K562 (cell line): ENCODE measurements at regions not wholly inside any gene's neighbourhood (a gene's known extent, or its start where the extent isn't known, plus 50 kb on each side); places are given as distances from the start of the nearest gene placed in this dataset.

ENCODE experiments used
- ATAC-seq: fragments of 200-7000 bp; cut with Tn5 transposase; 3 replicates; pipeline ENCODE4 v1.9.1; 2020; ENCODE audit warnings: moderate library complexity
- BruUV-seq: library from RNA; stranded (reverse); fragments of 400-500 nt; replicated peaks from 2 replicates; lab custom pipeline; 2021; lab: Mats Ljungman, UMichigan
- CTCF ChIA-PET: fragments of 300-600 bp; formaldehyde crosslinking; extraction: SDS; loops from one replicate; lab custom pipeline; 2021; ENCODE audit warnings: low intra/inter-chr PET ratio; lab: Yijun Ruan, JAX
- POLR2A ChIA-PET: fragments of 300-600, 350-650 bp; sonication (Branson Sonifier 250); formaldehyde crosslinking; extraction: SDS; loops from one replicate; lab custom pipeline; 2021; ENCODE audit warnings: antibody characterized with exemption, inconsistent platforms; lab: Yijun Ruan, JAX
- DNase-seq, 4 experiments: peaks; one replicate each; pipeline versions ENCODE4 v3.0.0 to v3.0.0-alpha.2; 2011 to 2018; ENCODE audit warnings: low spot score in 3 of 4, mixed read lengths in 3 of 4; ENCODE audit errors: extremely low read depth in 1 of 4
- FAIRE-seq: peaks from 2 replicates; lab custom pipeline; 2011; peaks lifted over from hg19 to GRCh38; lab: Jason Lieb, UNC
- H2AFZ ChIP-seq: 2 replicates; pipeline ENCODE4 v1.6.0; 2011; ENCODE audit warnings: low read depth, low read length, control low read depth, inconsistent platforms
- H3K27ac ChIP-seq: fragments of 200-600 bp; 3 replicates; pipeline ENCODE4 v1.8.0; 2011; ENCODE audit warnings: low read depth, mild to moderate bottlenecking, control low read depth, inconsistent platforms, low read length, moderate library complexity, mixed read lengths; ENCODE audit errors: extremely low read depth
- H3K27me3 ChIP-seq, 2 experiments: fragments of 300-600 bp in 1 of 2; 2 replicates in 1 of 2; 3 replicates in 1 of 2; pipeline versions ENCODE4 v1.6.0 to v1.8.0; 2011; ENCODE audit warnings: inconsistent platforms in 2 of 2, low read length in 2 of 2, mild to moderate bottlenecking in 1 of 2, mixed read lengths in 1 of 2, moderate library complexity in 1 of 2; ENCODE audit not compliant: control insufficient read depth in 2 of 2, insufficient read depth in 2 of 2
- H3K36me3 ChIP-seq: fragments of 300-600 bp; 3 replicates; pipeline ENCODE4 v1.8.0; 2011; ENCODE audit warnings: mild to moderate bottlenecking, low read length, inconsistent platforms; ENCODE audit not compliant: control insufficient read depth, insufficient read depth
- H3K4me1 ChIP-seq, 2 experiments: fragments of 200-600 bp in 1 of 2; replicated peaks in 1 of 2; 2 replicates in 1 of 2; 3 replicates in 1 of 2; pipeline versions ENCODE4 v1.5.1 to v1.8.0; 2011; ENCODE audit warnings: inconsistent platforms in 2 of 2, low read length in 2 of 2, mild to moderate bottlenecking in 1 of 2, mixed read lengths in 1 of 2, moderate library complexity in 1 of 2; ENCODE audit not compliant: control insufficient read depth in 2 of 2, insufficient read depth in 2 of 2
- H3K4me2 ChIP-seq: 2 replicates; pipeline ENCODE4 v1.6.1; 2011; ENCODE audit warnings: low read length, control low read depth, inconsistent platforms, mixed read lengths; ENCODE audit not compliant: insufficient read depth
- H3K4me3 ChIP-seq: fragments of 200-600 bp; sonication (generic), shearing (Covaris generic); 2 replicates; pipeline ENCODE4 v1.5.1; 2016; ENCODE audit warnings: control low read depth, inconsistent platforms
- H3K79me2 ChIP-seq: fragments of 200-600 bp; 3 replicates; pipeline ENCODE4 v1.8.0; 2011; ENCODE audit warnings: low read length, inconsistent platforms; ENCODE audit not compliant: control insufficient read depth, insufficient read depth
- H3K9ac ChIP-seq, 2 experiments: 2 replicates each; pipeline versions ENCODE4 v1.6.0 to v1.6.1; 2011; ENCODE audit warnings: low read depth in 2 of 2, low read length in 2 of 2, control low read depth in 1 of 2, inconsistent platforms in 1 of 2, mild to moderate bottlenecking in 1 of 2, mixed read lengths in 1 of 2; ENCODE audit not compliant: insufficient read depth in 1 of 2
- H3K9me1 ChIP-seq: one replicate; pipeline ENCODE4 v1.6.0; 2011; ENCODE audit warnings: inconsistent platforms, mild to moderate bottlenecking, low read length, moderate library complexity; ENCODE audit not compliant: control insufficient read depth, insufficient read depth
- H3K9me3 ChIP-seq: replicated peaks from 2 replicates; pipeline ENCODE4 v1.5.1; 2011; ENCODE audit warnings: low read depth, low read length, inconsistent platforms; ENCODE audit not compliant: control insufficient read depth, insufficient read depth
- H4K20me1 ChIP-seq: replicated peaks from 2 replicates; pipeline ENCODE4 v1.6.1; 2011; ENCODE audit warnings: low read length, inconsistent platforms, mixed read lengths; ENCODE audit not compliant: control insufficient read depth, insufficient read depth
- DNMT1 ChIP-seq: fragments of 450-650 bp; IDR thresholded peaks from 2 replicates; pipeline ENCODE4 v1.6.1; 2016; ENCODE audit warnings: antibody characterized with exemption, mild to moderate bottlenecking
- HMGXB4 ChIP-seq: sonication (generic); formaldehyde crosslinking; IDR thresholded peaks from 2 replicates; pipeline ENCODE4 v1.8.1; 2023; ENCODE audit warnings: mild to moderate bottlenecking, missing genetic modification reagents
- NR1H2 ChIP-seq: sonication (generic); formaldehyde crosslinking; IDR thresholded peaks from 2 replicates; pipeline ENCODE4 v1.4.0; 2020; ENCODE audit warnings: mild to moderate bottlenecking, missing genetic modification reagents
- XRCC3 ChIP-seq: fragments of 450-650 bp; IDR thresholded peaks from 2 replicates; pipeline ENCODE4 v1.6.1; 2017; ENCODE audit warnings: mild to moderate bottlenecking, moderate library complexity
- ZNF140 ChIP-seq: fragments of 250-450 bp; sonication (Bioruptor Pico); IDR thresholded peaks from 2 replicates; pipeline ENCODE4 v1.8.0; 2021; ENCODE audit warnings: moderate library complexity, mild to moderate bottlenecking, inconsistent platforms
- WGBS: fragments of 100-300 bp; shearing (Covaris generic); methylation state at CpG from one replicate; pipeline ENCODE4 v1.1.6; 2016; ENCODE audit warnings: low coverage, mixed read lengths; ENCODE audit not compliant: insufficient coverage; ENCODE audit errors: missing lambda C conversion rate; 5-methylcytosine and 5-hydroxymethylcytosine counted together
- in situ Hi-C: fragments of 300-500 bp; cut with MboI; formaldehyde crosslinking; loops from 4 replicates; pipeline ENCODE4 v1.15.0; 2018; ENCODE audit warnings: inconsistent platforms, mixed read lengths
- intact Hi-C: fragments of 100-400 bp; cut with micrococcal nuclease; formaldehyde crosslinking; loops from 2 replicates; pipeline ENCODE4 v1.14.2; 2022

GRCh38 chr19:30637926-30638325, 265.7 kb downstream of the ZNF536 start (continued):
- TF ChIP-seq HMGXB4 (no peak), NR1H2 (CRISPR knock-in tag) (no peak)
- TF ChIP-seq, all 486 proteins: peak for 0

- FAIRE-seq, result no peak
Measured at GRCh38 chr19:30634996-30635975, 263.1 kb downstream of the ZNF536 start.

More at GRCh38 chr19:30634996-30635975, 263.1 kb downstream of the ZNF536 start:
- H3K9ac ChIP-seq, result no peak overlapping the region
- no peak overlapping the region for H3K4me3 ChIP-seq
- DNase-seq, result no peak
- peaks cover 0 to 6% of the 10 kb centered on the region in 2 experiments; a peak in 3 of 5 replicates for H3K27me3 ChIP-seq
- no TSS peak for BruUV-seq
- 1% methylated on average over 18 of the region's 20 CpGs for WGBS
- POLR2A ChIA-PET, result no interaction called here
- H3K27ac ChIP-seq, result no peak overlapping the region
- no peak for ATAC-seq
- intact Hi-C loops (no loop called here), in situ Hi-C loops (no loop called here)
- H3K79me2 ChIP-seq, result no peaks in the 10 kb centered on the region
- H3K9me1 ChIP-seq, result no peaks in the 10 kb centered on the region
- H3K9me3 ChIP-seq, result no peaks in the 10 kb centered on the region
- CTCF ChIA-PET, result no interaction called here
- H3K36me3 ChIP-seq, result no peaks in the 10 kb centered on the region
- no peaks in the 10 kb centered on the region for H4K20me1 ChIP-seq
- TF ChIP-seq DNMT1, result no peak
- TF ChIP-seq ZNF140 (CRISPR knock-in tag), result no peak
- no peak for TF ChIP-seq XRCC3
- no peak overlapping the region for H2AFZ ChIP-seq
- H3K4me2 ChIP-seq, result no peak overlapping the region
- H3K4me1 ChIP-seq, result no peaks in the 10 kb centered on the region
